ENCODE measurements at regions not wholly inside any gene's neighbourhood (a gene's known extent, or its start where the extent isn't known, plus 50 kb on each side); places are given as distances from the start of the nearest gene placed in this dataset.

DNA sequence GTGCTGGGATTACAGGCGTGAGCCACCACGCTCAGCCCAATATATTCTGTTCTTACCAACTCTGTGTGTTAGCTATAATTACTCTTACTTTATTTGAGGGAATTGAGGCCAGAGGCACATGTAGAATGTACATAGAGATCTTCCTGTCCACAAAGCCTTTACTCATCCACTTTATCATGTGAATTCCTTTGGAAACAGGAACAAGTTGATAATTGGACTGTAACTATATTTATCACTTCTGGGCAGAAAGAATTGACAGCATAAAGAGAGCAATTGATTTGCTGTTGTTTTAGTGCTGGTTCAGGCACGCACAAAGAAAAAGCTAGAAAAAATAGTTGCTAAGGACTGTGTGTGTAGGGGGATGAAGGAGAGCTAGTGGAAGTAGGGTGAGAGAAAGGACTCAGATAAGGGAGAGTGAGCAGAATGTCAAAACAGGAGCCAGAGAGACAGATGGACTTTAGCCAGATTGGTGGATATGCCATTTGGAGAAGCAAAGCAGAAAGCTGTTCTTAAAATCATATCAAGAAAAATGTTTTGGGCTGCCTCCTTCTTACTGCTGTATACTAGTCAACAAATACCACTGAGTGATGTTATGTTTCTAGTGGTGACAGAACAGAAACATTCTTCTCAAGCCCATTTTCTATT lies 929.8 kb upstream of the CNTN5 start:
- DNase-seq = no peak

DNA sequence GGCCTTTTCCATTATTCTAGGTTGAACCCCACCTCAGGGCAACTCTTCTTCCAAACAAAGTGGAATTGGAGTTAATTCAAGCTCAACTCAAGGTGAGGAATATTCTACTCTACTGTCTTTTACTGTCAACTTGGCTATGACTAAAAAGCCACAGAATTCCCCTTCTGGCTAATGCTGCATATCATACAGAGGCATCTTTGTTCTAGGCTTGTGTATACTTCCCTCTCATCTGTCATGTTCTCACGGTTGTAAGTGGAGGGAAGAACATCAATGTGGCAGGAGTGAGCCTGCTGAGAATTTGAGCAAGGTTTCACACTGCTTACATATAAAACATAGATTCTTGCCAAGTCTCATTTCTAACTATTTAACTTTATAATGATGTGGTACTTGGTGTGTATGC lies 921.4 kb upstream of the CNTN5 start:
- DNase-seq = no peak

DNA sequence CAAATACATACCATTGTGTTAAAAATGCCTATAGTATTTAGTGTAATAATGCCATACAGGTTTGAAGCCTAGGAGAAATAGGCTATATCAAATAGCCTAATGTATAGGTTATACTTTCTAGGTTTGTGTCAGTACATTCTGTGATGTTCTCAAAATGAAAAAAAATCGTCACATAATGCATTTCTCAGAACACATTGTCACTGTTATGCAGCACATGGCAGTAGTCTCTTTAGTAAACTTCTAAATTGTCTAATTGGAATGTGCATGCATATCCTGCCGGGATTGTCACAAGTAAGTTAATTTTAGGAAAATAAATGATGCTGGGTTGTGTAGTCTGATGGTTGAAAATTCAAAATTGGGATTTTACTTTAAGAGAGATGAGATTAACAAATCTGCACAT lies 920.1 kb upstream of the CNTN5 start:
- DNase-seq = no peak

DNA sequence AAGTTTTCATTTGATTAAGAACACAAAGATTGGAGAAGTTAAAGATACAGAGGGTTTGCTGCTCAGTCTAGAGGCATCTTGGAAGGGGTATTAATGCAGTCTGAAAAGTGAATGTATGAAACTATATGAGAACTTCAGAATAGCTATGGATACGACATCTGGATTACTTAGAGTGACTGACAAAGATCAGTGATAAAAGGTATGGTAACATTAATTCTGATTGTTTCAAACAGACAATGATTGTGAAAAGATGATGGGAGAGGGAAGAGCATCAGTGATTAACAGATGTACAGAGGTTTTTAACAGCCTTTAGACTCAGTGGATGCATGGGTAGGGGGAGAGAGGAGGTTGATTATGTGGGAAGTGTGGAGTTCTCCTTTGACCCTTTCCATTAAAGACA lies 919.4 kb upstream of the CNTN5 start:
- DNase-seq = no peak

DNA sequence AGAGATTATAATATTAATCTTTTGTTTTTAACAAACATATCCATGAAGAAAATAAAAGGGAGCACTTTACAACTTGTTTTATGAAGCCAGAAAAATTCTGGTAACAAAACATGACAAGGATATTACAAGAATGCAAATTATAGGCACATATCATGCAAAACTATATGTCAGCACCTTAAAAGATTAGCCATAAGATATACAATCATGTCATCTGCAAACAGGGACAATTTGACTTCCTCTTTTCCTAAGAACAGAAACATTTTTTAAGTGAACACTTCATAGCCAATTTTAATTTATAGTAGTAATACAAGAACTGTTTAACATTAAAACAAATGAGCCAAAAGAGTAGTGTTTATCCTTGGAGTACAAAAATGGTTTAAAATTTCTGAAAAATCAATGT lies 916.5 kb upstream of the CNTN5 start:
- no peak for DNase-seq

DNA sequence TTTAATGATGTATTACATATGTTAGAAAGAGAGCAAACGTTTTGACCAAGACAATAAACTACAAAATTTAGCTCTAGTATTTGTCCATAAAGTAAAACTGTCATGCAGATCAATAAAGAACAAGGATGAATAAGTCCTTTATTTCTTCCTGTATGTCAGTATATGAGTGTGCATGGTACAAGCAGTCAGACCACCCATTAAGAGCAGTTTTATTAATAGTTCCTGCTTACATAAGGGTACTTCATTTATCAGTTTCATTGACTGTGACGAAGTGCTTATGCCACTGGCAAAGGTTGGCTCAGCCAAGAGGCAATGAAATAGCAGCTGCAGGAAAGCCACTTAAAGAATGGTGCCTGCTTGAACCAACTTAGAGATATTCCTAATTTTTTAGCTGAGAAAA lies 913.0 kb upstream of the CNTN5 start:
- no peak for DNase-seq

DNA sequence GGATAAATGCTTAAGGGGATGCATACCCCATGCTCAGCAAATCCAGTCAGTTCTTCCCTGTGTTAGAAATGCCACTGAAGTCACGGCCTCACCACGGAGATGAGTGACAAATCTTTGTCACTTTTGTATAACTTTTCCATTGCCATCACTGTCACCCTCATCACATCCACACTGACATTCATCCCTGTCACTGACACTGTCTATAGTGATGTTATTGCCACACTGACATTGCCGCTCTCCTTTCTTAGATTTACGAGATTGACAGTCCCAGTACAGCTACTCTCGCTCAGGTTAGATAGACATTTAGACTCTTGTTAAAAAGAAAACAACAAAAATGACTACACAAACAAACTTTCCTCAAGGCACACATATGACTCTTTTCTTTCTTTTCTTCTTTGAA lies 910.7 kb upstream of the CNTN5 start:
- no peak for DNase-seq

DNA sequence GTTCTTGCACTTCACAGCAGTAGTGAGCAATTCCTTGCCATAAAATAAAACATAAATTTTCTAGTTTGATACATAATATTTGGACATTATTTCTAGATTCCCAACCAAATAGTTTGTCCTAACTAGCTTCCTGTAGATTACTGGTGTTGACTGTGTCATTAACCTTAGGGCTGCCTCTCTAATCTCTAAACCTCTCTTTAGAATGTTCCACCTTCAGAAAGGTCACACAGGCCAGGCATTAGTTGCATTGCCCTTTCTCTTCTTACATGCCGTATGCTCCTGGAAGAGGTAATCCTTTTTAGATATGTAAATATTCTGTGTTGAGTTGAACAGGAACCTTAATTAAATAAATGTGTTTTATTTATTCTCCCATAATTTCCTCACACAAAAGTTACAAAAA lies 904.9 kb upstream of the CNTN5 start:
- no peak for DNase-seq

DNA sequence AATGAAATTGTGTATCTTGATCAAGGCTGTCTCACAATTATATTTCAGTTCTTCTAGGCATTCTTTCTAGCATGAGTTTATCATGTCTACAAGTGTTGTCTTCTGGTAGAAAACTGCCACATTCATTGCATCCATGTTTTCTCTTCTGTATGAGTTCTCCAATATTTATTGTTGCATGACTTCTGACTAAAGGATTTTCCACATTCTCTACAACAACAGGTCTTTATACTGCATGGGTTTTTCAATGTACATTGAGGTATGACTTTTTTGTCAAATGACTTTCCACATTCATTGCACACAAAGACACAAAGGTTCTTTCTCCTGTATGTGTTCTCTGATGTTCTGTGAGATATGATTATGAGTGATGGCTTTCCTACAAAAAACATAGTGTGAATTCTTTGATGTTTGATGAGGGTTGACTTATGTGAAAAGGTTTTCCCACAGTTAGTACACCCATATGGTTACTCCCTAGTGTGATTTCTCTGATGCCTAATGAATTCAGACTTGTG lies 890.6 kb upstream of the CNTN5 start:
- no peak for DNase-seq

DNA sequence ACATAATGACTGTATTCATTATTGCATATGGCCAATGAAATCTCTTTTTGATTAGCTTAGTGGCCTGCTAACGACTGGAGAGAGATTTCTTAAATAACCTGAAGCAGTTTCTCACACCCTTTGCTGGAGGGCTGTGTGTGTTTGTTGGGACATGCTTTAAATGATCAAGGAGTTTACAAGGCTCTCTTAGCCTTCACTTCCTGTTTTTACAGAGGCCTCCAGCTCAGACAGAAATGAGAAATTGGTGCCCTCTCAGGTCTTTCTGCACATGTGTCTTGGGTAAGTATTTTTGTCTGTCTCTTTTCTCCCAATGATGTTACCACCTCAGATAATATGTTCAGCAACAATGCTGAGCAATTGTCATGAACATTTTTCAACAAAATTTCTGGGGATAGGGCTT lies 884.4 kb upstream of the CNTN5 start:
- DNase-seq = no peak

DNA sequence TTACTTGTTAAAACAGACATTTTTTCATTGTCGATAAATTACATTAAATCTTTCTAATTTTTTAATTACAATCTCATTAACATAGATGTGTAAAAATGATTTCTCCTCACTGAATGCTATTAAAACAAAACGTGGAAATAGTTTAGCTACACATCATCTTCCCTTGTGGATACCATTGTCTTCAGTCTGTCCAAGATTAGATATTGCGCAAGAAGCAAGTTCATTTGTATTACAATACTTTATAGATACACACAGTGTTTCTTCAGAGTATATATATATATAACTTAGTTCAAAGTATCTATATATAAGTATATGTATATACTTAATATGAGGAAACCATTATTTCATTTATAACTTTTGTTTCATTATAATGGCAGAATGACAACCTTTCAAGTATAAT lies 883.3 kb upstream of the CNTN5 start:
- DNase-seq = no peak

DNA sequence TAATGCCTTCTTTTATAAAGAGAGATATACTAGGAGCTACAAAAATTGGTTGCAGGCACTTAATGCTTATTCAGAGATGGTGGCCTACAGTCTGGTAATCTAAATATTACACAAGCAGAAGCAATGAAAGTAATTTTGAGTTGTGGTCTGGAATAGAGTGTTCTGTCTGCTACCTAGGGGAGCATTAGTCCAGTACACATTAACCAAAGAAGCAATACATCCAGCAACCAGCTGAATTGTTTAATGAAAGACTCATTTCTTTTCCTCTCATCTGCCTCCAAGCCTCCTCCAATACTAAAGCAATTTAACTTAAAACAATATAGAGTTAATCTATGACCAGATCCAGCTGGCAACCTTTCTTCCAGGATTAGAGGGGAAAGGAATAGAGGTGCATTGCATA lies 877.1 kb upstream of the CNTN5 start:
- no peak for DNase-seq

DNA sequence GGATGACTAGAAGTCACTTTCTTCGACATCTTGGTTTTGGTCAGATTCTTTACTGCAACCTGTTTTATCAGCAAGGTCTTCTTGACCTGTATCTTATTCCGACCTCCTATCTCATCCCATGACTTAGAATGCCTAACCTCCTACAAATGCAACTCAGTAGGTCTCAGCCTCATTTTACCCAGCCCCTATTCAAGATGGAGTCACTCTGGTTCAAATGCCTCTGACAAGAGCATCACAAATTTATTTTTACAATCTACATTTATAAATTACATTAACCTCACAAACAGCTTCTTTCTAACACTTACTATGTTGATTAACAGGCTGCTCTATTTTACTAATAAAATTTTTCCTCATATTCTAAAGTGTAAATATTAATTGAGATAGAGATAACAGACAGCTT lies 867.0 kb upstream of the CNTN5 start:
- DNase-seq = no peak

DNA sequence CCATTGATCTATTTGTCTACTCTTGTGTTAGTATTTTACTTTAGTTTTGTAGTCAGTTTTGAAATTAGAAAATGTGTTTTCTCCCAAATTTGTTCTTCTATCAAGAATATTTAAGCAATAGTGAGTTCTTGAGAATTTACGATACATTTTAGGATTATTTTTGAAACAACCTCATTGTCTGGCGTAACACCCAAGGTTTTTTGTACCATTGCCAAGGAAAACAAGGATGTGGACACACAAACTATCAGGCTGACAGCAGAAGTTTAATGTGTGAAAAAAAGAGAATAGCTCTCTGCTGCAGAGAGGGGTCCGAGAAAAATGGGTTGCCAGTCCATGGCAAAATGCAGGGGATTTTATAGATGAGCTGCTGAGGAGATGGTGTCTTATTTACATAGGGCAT lies 865.1 kb upstream of the CNTN5 start:
- no peak for DNase-seq

DNA sequence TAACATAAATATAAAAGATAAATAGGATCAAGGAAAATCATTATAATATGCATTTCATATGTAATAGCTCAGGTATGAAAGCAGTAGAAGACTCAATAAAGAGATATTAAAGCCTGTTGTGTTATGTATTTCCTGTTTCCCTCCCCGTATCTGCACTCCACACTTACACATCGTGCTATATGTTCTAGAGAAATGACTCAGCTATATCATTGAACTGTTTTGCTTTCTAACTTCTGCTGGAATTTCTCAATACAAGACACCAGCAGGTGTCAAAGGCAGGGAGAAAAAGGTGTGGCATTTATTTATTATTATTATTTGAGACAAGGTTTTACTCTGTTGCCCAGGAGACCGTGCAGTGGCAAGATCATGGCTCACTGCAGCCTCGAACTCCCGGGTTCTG lies 842.8 kb upstream of the CNTN5 start:
- no peak for DNase-seq

DNA sequence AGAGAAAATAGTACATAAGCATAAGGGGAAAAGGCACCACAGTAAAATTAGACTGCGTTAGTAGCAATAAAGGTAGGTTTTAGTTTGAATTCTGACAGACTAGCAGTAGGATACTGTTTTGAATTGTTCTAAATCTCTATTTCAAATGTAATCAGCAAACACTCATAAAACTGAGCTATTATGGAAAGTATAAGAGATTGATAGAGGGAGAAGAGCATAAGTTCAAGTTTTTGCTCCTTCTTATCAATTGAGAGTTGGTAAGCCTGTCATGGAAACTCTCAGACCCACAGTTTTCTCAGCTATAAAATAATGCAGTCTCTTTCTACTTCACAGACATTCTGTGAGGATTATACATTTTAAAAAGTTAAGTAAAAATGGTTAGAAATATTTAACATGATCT lies 840.2 kb upstream of the CNTN5 start:
- no peak for DNase-seq

DNA sequence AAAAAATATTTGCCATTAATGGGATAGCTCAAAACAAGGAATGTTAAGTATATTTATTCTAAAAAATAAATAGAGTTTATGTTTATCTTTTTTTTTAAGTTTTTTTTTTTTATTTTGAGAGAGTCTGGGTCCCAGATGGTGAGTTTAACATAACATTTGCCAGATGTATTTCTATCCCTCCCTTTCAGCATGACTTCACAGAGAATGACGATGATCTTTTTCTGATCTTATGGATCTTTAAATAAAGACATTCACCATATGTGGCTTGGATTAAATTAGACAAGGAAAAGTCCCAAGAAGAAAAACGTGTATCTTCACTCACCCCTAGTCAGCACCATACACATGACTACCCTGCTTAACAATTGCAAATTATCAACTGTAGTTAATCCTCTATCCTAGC lies 839.8 kb upstream of the CNTN5 start:
- DNase-seq = no peak

DNA sequence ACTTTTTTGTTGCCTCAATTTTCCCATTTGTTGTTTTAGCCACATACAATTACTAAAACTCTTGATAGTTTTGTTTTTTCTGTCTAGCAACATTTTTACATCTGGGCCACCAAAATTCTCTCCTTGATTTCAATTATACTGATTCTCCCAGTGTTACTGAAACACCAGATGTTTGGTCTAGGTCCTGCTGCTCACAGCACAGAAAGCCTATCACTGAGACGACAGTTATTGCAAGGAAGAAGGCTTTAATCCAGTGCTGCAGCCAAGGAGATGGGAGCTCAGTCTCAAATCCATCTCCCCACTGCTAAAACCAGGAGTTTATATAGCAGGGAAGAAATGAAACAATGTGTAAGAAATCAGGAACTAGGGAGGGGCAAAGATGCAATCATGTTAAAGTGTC lies 837.7 kb upstream of the CNTN5 start:
- no peak for DNase-seq

DNA sequence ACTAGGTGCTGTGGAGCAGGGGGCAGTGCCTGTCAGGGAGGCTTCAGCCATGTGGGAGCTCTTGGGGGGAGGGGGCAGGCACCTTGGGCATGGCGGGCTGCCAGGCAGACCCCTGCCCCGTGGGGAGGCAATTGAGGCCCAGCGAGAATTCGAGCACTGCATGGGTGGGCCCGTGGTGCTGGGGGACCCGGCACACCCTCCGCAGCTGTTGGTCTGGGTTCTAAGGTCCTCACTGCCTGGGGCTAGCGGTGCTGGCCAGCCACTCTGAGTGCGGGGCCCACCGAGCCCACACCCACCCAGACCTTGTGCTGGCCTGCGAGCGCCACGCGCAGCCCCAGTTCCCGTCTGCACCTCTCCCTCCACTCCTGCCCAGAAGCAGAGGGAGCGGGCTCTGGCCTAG lies 835.5 kb upstream of the CNTN5 start:
- DNase-seq = no peak

DNA sequence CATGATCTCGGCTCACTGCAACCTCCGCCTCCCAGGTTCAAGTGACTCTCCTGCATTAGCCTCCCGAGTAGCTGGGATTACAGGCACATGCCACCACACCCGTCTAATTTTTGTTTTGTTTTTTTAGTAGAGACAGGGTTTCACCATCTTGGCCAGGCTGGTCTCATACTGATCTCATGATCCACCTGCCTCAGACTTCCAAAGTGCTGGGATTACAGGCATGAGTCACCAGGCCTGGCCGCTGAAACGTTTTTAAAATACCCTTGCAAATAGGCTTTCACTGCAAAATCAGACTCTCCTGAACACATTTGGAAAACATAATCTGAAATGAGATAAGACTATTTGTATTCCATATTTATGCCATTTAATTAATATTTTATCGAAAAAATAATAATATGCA lies 826.1 kb upstream of the CNTN5 start:
- DNase-seq = no peak

DNA sequence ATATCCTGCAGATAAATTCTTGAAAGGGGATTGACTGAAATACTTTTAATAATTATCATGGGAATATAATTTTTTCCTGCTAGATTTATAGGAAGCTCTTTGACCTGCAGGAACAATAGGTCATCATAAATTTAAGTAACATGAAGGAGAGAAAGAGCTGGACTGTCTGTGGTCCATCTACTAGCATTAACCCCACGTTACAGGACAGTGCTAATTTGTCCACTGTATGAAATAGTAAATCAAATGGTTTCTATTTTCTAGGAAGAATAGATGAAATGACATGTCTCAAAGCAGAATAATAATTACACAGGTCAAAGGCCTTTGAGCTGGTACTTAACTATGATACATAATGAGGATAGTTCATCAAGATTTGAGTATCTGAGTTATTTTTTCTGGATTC lies 825.4 kb upstream of the CNTN5 start:
- DNase-seq = no peak

DNA sequence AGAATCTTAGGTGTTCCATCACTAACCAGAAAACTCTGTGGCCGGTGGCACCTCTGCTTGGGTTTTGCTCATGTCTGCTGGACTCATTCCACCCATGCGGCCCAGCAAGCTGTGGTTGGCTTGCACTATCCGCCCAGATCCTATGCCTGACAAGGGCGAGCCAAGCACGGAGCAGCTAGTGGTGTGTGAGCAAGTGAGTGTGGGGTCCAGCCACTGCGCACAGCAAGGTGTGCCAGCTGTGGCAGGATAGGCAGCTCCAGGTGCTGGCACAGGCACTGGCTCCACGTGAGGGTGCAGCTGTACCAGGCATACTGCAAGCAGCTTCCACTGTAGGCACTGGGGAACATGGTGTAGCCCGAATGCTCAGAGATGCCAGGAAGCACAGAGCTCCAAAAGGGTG lies 813.7 kb upstream of the CNTN5 start:
- DNase-seq = no peak

DNA sequence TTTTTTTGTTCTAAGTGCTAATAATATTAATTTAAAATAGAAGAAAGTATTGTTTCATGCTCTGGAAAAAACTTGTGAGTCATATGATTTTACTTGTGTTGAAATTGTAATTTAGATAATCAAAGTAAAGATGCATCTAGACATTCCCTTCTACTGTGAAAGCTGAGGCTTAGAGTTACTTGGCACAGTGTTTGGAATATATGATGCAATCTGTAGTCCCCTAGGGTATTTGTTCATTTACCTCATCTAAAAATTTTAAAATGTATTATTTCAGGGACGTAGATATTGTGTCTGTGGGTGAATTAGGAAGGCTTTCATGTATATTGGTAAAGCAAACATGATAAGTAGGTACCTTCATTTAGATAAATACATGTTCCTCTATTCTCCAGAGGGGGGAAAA lies 793.5 kb upstream of the CNTN5 start:
- DNase-seq = no peak

DNA sequence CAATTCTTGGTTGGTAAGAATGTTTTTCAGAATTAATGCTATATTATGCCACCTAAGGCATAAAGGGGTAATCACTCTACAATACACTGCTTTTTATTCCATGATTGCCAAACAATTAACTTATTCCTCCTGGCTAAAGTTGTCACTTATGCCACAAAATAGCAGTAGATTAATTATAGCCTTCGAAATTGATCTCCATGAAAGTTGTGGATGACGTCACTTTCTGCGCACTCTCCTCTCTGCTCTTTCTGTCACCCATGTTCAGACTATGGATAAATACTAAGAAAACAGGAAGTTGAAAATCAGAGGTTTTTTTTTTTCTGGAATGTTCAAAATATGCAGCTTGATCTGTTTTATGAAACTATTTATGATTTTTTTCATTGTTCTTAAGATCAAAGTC lies 790.1 kb upstream of the CNTN5 start:
- DNase-seq = no peak

DNA sequence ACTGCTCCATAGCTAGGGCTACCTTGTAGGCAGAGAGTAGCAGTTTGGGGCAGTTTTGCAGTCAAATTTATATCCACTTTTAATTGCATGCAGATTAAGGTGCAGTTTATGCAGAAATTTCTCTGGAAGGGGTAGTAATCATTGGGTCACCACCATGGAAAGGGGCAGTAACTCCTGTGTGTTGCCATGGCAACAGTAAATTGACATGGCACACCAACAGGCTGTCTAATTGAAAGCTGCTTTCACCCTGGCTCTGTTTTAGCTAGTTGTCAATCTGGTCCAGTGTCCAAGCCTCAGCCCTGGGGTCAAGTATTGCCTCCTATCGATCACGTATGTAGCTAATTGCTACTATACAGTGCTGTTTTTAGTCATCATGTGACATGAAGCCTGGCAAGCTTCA lies 786.1 kb upstream of the CNTN5 start:
- DNase-seq = no peak

DNA sequence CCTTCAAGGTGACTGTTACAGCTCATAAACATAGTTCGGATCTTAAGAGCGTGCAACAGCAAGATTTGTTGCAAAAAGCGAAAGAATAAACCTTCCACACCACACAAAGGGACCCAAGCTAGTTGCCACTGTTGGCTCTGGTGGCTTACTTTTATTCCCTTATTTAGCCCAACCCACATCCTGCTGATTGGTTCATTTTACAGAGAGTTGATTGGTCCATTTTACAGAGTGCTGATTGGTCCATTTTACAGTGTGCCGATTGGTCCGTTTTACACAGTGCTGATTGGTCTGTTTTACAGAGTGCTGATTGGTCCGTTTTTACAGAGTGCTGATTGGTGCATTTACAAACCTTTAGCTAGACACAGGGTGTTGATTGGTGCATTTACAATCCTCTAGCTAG lies 776.9 kb upstream of the CNTN5 start:
- DNase-seq = no peak

All from fibroblast of skin of right quadriceps (primary cell).